Adipocyte (in vitro differentiated cells): ENCODE measurements at regions not wholly inside any gene's neighbourhood (a gene's known extent, or its start where the extent isn't known, plus 50 kb on each side); places are given as distances from the start of the nearest gene placed in this dataset.
"Not testable (repeated sequence)": the region's sequence is repeated elsewhere in the genome, so short reads cannot be mapped to it uniquely, and the experiment has no call there.

Source experiments
- DNase-seq: peaks from one replicate; pipeline ENCODE4 v3.0.0-alpha.2; 2015; ENCODE audit warnings: low read depth
- H3K27me3 ChIP-seq: replicated peaks from 2 replicates; pipeline ENCODE4 v1.7.0; 2013; ENCODE audit warnings: mild to moderate bottlenecking, low read length, moderate library complexity; ENCODE audit not compliant: control insufficient read depth, insufficient read depth
- H3K36me3 ChIP-seq: 2 replicates; pipeline ENCODE4 v1.7.0; 2013; ENCODE audit warnings: low read length, mild to moderate bottlenecking, moderate library complexity; ENCODE audit not compliant: control insufficient read depth, insufficient read depth, severe bottlenecking
- H3K4me1 ChIP-seq: 2 replicates; pipeline ENCODE4 v1.7.0; 2013; ENCODE audit warnings: mild to moderate bottlenecking, low read length, moderate library complexity; ENCODE audit not compliant: control insufficient read depth, insufficient read depth
- H3K4me3 ChIP-seq: 2 replicates; pipeline ENCODE4 v1.7.0; 2013; ENCODE audit warnings: mild to moderate bottlenecking, low read length, moderate library complexity
- H3K9ac ChIP-seq: 2 replicates; pipeline ENCODE4 v1.7.0; 2013; ENCODE audit warnings: mild to moderate bottlenecking, low read length, moderate library complexity
- H3K9me3 ChIP-seq: 2 replicates; pipeline ENCODE4 v1.7.0; 2013; ENCODE audit warnings: mild to moderate bottlenecking, low read length, moderate library complexity; ENCODE audit not compliant: control insufficient read depth

DNA sequence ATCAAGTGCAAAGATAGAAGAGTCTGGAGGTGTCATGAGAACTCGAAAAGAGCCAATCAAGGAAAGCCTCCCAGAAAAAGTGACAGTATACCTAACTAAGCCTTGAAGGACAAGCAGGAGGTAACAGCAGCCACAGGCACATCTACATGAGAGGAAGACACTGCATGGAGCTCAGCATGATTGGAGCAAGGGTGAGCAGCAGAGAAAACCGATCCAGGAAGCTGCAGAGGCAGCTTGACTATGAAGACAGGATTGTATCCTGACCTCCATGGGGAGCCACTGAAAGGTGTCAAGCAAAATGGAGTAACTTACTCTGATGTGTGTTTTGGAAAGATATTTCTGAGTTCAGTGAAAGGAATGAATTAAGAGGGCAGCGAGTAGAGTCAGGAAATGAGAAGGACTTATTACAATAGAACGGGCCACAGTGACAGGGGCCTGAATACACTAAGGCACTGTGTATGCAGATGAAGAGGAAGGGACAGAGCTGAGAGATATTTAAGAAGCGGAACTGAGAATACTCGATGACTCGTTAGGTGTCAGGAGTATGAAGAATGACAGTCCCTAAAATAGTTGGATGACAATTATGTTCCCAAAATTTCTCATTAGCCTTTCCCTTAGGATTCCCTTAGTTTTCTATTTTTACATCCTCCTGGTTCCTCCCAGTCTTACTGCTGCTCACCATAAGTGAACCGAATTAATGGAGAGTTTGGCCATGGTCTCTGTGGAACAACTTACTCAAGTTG is 139.3 kb upstream of the NFIA start:
- H3K4me1 ChIP-seq, result no peaks in the 10 kb centered on the region
- H3K36me3 ChIP-seq, result no peaks in the 10 kb centered on the region
- no peaks in the 10 kb centered on the region for H3K9me3 ChIP-seq
- H3K9ac ChIP-seq, result no peak overlapping the region
- DNase-seq, result no peak
- no peak overlapping the region for H3K4me3 ChIP-seq
- no peaks in the 10 kb centered on the region for H3K27me3 ChIP-seq

- no peaks in the 10 kb centered on the region for H3K9me3 ChIP-seq
- no peak overlapping the region for H3K9ac ChIP-seq
- no peak for DNase-seq
- H3K4me3 ChIP-seq, result no peak overlapping the region
- no peaks in the 10 kb centered on the region for H3K27me3 ChIP-seq
- H3K4me1 ChIP-seq, result peaks cover 1% of the 10 kb centered on the region
- no peaks in the 10 kb centered on the region for H3K36me3 ChIP-seq
Observed at GRCh38 chr1:60942291-60942690, 140.1 kb upstream of the NFIA start.

DNA sequence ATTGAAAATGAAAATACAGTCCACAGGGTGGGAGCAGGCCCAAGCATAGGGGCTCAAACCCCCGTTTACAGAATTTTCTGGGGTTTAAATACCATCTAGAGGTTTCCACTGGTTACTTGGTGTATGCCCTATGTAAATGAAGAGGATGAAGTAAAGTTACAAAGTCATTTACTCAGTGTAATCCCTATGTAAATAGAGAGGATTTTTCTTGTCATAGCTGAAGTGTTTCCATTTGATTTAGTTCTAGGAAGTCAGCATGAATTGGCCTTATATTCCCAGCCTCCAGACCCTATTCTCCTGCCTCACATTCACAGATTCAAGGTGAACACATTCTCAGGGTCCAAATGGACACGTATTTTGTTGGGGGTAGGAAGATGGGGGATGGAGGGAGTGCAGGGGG is 141.7 kb upstream of the NFIA start:
- peaks cover 12% of the 10 kb centered on the region for H3K4me1 ChIP-seq
- H3K4me3 ChIP-seq, H3K36me3 ChIP-seq, H3K9ac ChIP-seq, H3K27me3 ChIP-seq, H3K9me3 ChIP-seq, DNase-seq: not testable (repeated sequence)

- Histone ChIP-seq H3K4me3 (no peak overlapping the region), H3K4me1 (peaks cover 13% of the 10 kb centered on the region), H3K9me3 (no peaks in the 10 kb centered on the region), H3K9ac (no peak overlapping the region), H3K27me3 (no peaks in the 10 kb centered on the region), H3K36me3 (no peaks in the 10 kb centered on the region)
- DNase-seq, result no peak
Observed at GRCh38 chr1:60937720-60938119, 144.6 kb upstream of the NFIA start.

- H3K4me3 ChIP-seq, result no peak overlapping the region
- no peak overlapping the region for H3K9ac ChIP-seq
- peaks cover 13% of the 10 kb centered on the region for H3K4me1 ChIP-seq
- peak; percentile 1 for DNase-seq
- H3K9me3 ChIP-seq, result no peaks in the 10 kb centered on the region
- no peaks in the 10 kb centered on the region for H3K27me3 ChIP-seq
- H3K36me3 ChIP-seq, result no peaks in the 10 kb centered on the region
Observed at GRCh38 chr1:60936591-60937342, 145.6 kb upstream of the NFIA start.

DNA sequence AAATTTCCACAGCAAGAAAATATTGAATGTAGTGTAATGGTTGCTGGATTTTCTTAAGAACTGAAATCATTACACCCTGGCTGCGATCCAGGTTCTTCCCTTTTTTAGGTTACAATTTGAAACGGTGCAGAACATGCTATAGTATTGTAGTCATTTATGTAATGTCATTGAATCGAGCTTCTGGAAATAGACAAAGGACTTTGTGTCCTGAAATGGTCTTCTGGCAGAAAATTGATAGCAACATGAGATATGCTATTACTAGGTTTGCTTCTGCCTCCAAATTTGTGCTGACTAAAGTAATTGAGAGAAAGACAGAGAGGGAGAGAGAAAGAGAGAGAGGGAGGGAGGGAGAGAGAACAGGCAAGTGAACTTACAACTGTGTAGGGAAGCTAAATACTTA is 146.2 kb upstream of the NFIA start:
- Histone ChIP-seq H3K4me1 (peaks cover 13% of the 10 kb centered on the region), H3K9ac (no peak overlapping the region), H3K4me3 (peak overlapping the region; percentile 1), H3K36me3 (no peaks in the 10 kb centered on the region), H3K27me3 (no peaks in the 10 kb centered on the region), H3K9me3 (no peaks in the 10 kb centered on the region)
- DNase-seq, result peak; percentile 71

DNA sequence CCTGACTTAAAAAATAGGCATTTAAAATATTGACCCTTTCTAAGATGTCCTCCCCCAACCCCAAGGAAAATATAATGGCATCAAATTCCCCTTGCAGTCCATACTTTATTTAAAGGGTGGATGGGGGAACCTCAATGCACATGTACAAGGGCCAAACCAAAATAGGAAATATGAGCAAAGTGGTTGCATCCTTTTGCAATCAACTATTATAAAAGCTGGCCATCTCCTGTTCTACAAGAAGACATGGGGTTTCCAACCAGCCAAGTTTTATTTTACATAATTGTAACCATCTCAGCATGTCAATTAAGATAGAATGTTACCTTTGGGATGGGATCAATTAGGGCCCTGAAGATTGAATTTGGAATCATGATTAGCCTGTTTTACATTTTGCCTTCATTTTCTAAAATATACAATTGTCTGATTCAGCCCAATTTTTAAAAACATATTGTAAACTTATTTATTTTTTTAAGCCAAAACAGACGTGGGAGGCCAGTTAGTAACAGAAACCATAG is 146.7 kb upstream of the NFIA start:
- no peaks in the 10 kb centered on the region for H3K9me3 ChIP-seq
- H3K9ac ChIP-seq, result no peak overlapping the region
- H3K4me3 ChIP-seq, result peak overlapping the region; percentile 1
- peaks cover 13% of the 10 kb centered on the region for H3K4me1 ChIP-seq
- no peaks in the 10 kb centered on the region for H3K27me3 ChIP-seq
- peak; percentile 30 for DNase-seq
- no peaks in the 10 kb centered on the region for H3K36me3 ChIP-seq

DNA sequence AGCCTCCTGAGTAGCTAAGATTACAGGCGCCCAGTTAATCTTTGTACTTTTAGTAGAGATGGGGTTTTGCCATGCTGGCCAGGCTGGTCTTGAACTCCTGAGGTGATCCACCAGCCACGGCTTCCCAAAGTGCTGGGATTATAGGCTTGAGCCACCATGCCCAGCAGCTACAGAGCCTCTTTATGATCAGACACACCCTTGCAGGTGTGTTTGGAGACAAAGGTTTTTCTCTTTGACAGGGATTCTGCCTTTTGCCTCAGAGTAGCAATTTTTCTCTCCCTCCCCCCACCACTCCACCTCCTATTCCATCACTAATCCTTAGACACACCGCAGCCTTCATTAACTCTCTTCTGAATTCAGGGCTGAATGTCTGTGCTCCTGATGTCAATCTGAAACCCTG is 152.2 kb upstream of the NFIA start:
- no peak for DNase-seq
- no peaks in the 10 kb centered on the region for H3K27me3 ChIP-seq
- H3K9ac ChIP-seq, result no peak overlapping the region
- H3K4me1 ChIP-seq, result no peaks in the 10 kb centered on the region
- no peak overlapping the region for H3K4me3 ChIP-seq
- no peaks in the 10 kb centered on the region for H3K9me3 ChIP-seq
- H3K36me3 ChIP-seq, result no peaks in the 10 kb centered on the region

DNA sequence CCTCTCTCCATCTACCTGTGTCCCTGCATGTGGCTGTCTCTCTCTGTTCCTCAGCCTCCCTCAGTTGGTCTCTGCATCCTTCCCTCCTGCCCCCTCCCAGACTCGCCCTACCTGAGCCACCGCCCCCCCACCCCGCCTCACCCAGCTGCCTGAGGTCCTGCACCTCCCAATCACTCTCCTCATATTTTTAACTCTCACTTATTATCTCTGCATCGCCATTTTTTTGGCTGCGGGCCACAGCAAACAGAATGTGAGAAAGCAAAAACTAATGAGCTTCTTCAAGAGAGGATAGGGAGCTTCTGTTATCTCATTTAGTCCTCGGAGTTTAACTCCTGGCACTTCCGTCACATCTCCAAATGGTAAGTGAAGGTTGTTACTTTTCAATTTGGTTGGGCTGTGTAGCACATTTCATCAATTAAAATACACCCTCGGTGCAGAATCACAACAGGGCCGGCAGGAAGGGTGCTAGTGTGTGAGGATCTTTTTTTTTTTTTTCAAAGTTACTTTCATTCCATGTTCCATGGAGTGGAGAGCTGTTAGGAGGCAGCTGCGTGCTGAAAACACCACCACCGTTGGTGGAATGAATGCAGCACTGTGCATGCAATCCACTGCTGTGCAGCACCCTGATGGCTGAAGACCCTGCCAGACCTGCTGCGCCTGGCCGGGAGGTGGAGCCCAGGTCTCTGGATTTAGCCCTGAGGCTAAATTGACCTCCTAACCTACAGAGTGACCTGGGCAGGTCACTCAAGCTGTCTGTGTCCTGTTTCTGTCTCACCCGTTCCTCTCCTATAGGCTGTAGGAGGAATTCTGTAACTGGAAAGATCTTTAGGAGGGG is 157.2 kb upstream of the NFIA start:
- peaks cover 17% of the 10 kb centered on the region for H3K4me1 ChIP-seq
- H3K4me3 ChIP-seq, result no peak overlapping the region
- no peaks in the 10 kb centered on the region for H3K27me3 ChIP-seq
- no peak overlapping the region for H3K9ac ChIP-seq
- DNase-seq, result no peak
- H3K36me3 ChIP-seq, result no peaks in the 10 kb centered on the region
- H3K9me3 ChIP-seq, result no peaks in the 10 kb centered on the region

DNA sequence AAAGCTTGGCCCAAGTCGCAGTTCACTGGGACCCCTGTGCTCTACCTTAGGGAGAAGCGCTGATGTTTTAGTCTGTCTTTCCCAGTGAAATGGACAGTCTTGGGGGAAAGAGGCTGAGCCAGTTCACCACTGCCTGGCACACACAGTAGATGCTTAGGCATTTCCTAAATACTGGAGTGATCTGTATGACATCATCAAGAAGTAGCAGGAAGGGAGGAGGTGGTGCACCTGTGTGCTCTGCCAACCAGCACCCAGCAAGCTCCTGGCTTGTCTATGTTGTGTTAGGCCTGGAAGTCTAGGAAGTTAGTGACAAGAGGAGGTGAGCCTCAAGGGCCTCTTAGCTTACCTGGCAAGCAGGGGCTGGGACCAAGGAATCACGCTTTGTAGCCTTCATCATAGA is 158.2 kb upstream of the NFIA start:
- Histone ChIP-seq H3K36me3 (no peaks in the 10 kb centered on the region), H3K9me3 (no peaks in the 10 kb centered on the region), H3K4me3 (no peak overlapping the region), H3K27me3 (no peaks in the 10 kb centered on the region), H3K4me1 (peaks cover 17% of the 10 kb centered on the region), H3K9ac (no peak overlapping the region)
- DNase-seq, result no peak
